BE2C (cell line): ENCODE measurements at regions not wholly inside any gene's neighbourhood (a gene's known extent, or its start where the extent isn't known, plus 50 kb on each side); places are given as distances from the start of the nearest gene placed in this dataset.

ENCODE experiments used
- DNase-seq: peaks from one replicate; pipeline ENCODE4 v3.0.0-alpha.2; 2020
- H3K27me3 ChIP-seq: fragments of 250-450 bp; sonication (Bioruptor Pico); 2 replicates; pipeline ENCODE4 v1.5.1; 2020; ENCODE audit warnings: mild to moderate bottlenecking
- H3K36me3 ChIP-seq: fragments of 250-450 bp; sonication (Bioruptor Pico); 2 replicates; pipeline ENCODE4 v1.5.1; 2020; ENCODE audit warnings: mild to moderate bottlenecking
- H3K4me1 ChIP-seq: fragments of 250-450 bp; sonication (Bioruptor Pico); 2 replicates; pipeline ENCODE4 v1.5.1; 2020
- H3K4me3 ChIP-seq: 2 replicates; pipeline ENCODE4 v1.5.1; 2011; ENCODE audit warnings: low read depth, low read length
- H3K9me3 ChIP-seq: fragments of 250-450 bp; sonication (Bioruptor Pico); 2 replicates; pipeline ENCODE4 v1.5.1; 2020
- CTCF ChIP-seq: IDR thresholded peaks from 2 replicates; pipeline ENCODE4 v1.5.1; 2012; ENCODE audit warnings: mild to moderate bottlenecking, low read depth, low read length

DNA sequence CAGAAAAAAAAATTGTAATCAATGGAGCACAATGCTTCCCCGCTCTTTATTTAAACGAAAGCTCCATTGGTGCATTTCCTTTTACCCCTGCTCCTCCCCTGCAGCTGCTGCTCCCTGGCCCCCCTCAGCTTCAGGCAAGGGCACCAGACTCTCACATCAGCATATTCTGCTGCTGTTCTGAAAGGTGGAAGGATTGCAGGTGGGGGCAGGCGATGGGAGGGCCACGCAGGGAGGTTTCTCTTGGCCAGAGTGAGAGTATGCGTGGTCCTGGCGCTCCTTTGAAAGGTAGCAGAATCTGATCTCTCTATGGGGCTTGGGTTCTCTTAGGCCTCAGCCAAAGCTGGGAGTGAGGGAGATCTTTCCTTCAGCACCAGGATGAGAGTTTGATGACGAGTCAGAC lies 240.9 kb upstream of the CADM1 start:
- DNase-seq = peak; percentile 58
- Histone ChIP-seq H3K36me3 (no peaks in the 10 kb centered on the region), H3K27me3 (no peaks in the 10 kb centered on the region), H3K4me3 (peak overlapping the region; percentile 41), H3K9me3 (no peaks in the 10 kb centered on the region), H3K4me1 (peaks cover 52% of the 10 kb centered on the region)
- TF ChIP-seq CTCF = no peak

- Histone ChIP-seq H3K4me3 (no peak overlapping the region), H3K27me3 (no peaks in the 10 kb centered on the region), H3K36me3 (no peaks in the 10 kb centered on the region), H3K4me1 (peaks cover 38% of the 10 kb centered on the region), H3K9me3 (no peaks in the 10 kb centered on the region)
- DNase-seq = no peak
- no peak for TF ChIP-seq CTCF
Observed at GRCh38 chr11:115743719-115744118, 239.5 kb upstream of the CADM1 start.

DNA sequence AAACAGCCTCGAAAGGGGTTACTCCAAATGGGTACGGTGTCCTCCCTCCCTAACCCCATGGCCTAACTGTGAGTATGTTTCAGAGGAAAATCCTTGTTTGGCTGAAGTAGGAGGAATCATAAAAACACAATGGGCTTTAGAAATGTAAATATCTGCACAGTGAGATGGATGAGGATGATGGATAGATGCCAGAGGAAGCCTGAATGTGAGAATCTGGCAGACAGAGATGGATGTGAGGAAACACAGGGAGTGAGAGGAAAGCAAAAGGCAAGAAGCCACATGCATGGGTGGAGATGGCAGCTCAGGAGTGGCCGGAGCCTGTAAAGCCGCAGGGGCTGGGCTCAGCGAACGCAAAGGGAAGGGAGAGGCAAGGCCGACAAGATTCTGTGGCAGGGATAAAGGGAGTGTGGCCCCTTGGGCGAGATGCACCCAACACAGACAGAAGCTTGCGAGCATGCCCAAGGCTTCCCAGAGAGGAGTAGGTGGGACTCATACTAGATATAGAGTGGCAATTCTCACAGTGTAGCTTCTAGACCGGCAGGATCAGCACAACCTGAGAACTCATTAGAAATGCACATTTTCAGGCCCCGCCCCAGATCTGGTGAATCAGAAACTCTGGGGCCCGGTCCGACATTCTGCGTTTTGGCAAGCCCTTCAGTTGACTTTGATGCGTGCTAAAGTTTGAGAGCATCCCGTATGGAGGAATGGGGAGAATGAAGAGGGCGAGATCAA lies 237.3 kb upstream of the CADM1 start:
- H3K36me3 ChIP-seq = no peaks in the 10 kb centered on the region
- H3K27me3 ChIP-seq = no peaks in the 10 kb centered on the region
- no peak for TF ChIP-seq CTCF
- H3K4me3 ChIP-seq = no peak overlapping the region
- no peaks in the 10 kb centered on the region for H3K9me3 ChIP-seq
- DNase-seq = no peak
- peaks cover 30% of the 10 kb centered on the region for H3K4me1 ChIP-seq

GRCh38 chr11:115740324-115740723 lies 236.1 kb upstream of the CADM1 start:
- H3K27me3 ChIP-seq = no peaks in the 10 kb centered on the region
- H3K4me3 ChIP-seq = no peak overlapping the region
- H3K4me1 ChIP-seq = peaks cover 23% of the 10 kb centered on the region
- no peak for DNase-seq
- no peak for TF ChIP-seq CTCF
- no peaks in the 10 kb centered on the region for H3K36me3 ChIP-seq
- no peaks in the 10 kb centered on the region for H3K9me3 ChIP-seq

DNA sequence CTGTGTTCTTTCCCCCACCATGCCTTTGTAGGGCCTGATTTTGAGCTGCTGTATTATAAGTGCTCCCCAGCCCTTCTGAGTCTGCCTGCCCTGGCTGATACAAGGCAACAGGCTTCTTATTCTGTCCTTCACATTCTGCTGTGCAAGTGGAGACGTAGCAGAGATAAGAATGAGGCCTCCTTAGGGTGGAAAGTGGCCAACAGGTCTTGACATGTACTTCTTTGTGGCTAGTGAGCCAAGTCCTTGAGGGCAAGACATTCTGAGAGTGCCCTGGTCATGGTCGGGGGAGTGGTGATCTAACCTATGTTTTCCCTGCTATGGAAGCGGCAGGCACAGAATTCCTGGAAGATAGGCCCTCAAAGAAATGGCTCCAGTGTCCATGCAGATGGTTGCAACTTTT lies 235.7 kb upstream of the CADM1 start:
- no peaks in the 10 kb centered on the region for H3K27me3 ChIP-seq
- H3K9me3 ChIP-seq = no peaks in the 10 kb centered on the region
- no peak overlapping the region for H3K4me3 ChIP-seq
- TF ChIP-seq CTCF = no peak
- peaks cover 19% of the 10 kb centered on the region for H3K4me1 ChIP-seq
- no peak for DNase-seq
- no peaks in the 10 kb centered on the region for H3K36me3 ChIP-seq

- DNase-seq = no peak
- Histone ChIP-seq H3K36me3 (no peaks in the 10 kb centered on the region), H3K27me3 (no peaks in the 10 kb centered on the region), H3K4me3 (no peak overlapping the region), H3K9me3 (no peaks in the 10 kb centered on the region), H3K4me1 (peaks cover 11% of the 10 kb centered on the region)
- TF ChIP-seq CTCF = no peak
Observed at GRCh38 chr11:115739146-115739545, 234.9 kb upstream of the CADM1 start.
